Fibroblast of skin of scalp (primary cell): ENCODE measurements at regions not wholly inside any gene's neighbourhood (a gene's known extent, or its start where the extent isn't known, plus 50 kb on each side); places are given as distances from the start of the nearest gene placed in this dataset.
A peak's percentile ranks its signal among the peaks of the same experiment; 100 is the strongest.
"Not testable (repeated sequence)": the region's sequence is repeated elsewhere in the genome, so short reads cannot be mapped to it uniquely, and the experiment has no call there.

Experiments
- DNase-seq: peaks from one replicate; pipeline ENCODE4 v3.0.0-alpha.2; 2013

DNA sequence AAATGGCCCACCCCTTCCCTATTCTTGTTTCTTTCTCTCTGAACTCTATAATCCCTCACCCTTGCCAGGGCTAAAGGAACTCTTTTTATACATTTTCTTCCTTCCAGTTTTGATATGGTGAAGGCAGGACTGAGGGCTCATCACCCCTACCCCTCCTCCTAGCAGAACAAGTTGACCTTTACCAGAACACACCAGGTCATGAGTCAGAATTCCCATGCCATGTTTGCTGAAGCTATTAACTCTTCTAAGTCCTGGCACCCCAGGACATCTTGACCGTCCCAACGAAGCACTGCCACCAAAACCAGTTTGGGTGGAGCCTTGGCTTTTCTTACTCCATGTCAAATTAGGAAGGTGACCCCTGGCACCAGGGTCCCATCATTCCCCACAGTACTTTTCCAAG is 57.5 kb upstream of the DYNLT3 start:
- DNase-seq, result no peak

DNA sequence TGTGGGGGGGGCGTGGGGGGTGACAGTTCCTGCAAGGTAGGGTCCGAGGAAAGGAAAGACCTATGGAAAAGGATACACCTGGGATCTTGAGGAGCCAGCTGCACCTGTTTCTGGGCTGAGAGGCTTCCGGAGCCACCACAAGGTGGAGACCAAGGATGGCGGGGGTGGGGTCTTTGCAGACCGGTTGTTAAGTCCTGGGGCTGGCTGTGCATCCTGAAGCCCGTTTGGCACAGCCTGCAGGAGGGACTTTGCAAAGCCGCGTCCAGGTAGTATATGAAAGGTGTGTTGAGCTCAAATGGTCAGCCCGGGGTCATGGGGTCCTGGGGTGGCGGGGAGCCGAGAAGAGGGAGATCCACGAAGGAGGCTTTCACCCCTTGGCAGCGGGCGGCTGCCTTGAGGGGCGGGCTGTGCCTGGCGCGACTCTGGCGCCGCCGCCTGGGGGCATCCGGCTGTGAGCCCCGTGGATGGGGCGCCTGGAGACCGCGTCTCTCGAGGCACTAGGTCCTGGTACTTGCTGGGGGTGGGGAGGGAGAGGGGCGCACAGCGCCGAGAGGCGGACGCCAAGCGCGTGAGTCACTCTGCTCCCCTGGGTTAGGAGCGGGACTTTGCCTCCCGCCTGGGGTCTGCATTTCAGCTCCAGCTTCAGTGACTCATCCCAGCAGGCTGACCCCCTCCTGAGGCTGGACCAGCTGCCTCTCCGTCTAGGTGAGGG is 58.2 kb upstream of the DYNLT3 start:
- DNase-seq, result peak; percentile 67

DNA sequence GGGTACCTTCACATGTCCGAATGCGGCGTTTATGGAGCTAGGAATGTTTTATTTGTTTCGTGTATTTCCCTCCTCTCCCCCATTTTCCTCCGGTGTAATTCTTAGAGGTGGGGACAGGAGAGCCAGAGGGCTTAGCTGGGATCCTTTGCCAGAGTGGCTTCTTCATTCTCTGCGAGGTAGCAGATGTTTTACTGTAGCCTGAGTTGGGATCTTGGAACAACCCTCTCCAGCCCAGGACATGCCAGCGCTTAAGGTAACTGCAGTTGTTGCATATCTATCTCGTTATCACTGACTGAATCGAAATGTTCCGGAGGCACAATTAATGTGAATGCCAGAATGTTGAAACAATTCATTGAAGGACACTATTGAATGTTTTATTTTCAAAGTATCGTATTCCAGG is 59.0 kb upstream of the DYNLT3 start:
- no peak for DNase-seq

DNA sequence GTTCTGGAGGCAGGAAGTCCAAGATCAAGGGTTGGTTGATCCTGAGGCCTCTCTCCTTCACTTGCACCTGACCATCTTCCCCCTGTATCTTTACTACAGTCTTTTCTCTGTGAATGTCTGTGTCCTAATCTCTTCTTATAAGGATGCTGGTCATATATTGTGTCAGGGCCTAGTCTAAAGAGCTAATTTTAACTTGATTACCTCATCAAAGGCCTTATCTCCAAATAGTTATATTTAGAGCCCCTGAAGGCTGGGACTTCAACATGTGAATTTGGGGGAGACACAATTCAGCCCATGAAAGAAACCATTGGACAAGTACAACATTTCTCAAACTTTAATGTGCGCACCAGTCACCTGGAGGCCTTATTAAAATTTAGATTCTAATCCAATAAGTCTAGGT is 62.8 kb upstream of the DYNLT3 start:
- DNase-seq, result no peak

DNA sequence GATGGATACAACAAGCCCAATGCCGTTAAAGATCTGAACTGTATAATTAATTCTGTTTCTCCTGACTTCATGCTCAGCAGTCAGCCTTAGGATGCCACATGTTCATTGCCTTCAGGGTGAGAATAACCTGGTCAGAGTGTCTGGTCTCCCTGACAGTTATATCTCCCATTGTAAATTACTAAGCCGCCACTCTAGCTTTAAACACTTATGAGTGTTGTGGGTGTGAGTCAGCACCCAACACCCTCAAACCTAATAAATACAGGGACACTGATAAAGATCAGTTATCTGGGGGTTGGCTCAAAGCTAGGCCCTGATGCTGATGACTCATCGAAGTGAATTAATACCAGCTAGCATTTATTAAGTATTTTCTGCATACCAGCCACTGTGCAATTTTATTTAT is 64.9 kb upstream of the DYNLT3 start:
- DNase-seq, result peak; percentile 29

DNA sequence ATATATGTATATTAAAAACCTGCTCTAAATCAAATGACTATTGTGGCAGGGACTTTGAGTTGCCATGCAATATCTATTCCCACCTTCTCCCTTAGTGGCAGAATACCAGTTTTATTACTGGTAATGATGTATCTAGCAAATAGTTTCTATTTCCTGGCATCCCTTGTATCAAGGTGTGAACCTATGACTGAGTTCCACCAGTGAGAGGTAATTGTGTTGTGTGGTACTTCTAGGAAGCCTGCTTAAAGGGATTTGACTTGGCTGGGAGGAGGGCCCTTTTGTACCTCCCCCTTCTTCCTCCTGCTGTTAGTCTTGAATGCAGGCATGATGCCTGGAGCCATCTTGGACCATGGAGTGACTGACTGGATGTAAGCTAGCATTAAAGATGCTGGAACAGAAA is 65.4 kb upstream of the DYNLT3 start:
- DNase-seq, result no peak

DNA sequence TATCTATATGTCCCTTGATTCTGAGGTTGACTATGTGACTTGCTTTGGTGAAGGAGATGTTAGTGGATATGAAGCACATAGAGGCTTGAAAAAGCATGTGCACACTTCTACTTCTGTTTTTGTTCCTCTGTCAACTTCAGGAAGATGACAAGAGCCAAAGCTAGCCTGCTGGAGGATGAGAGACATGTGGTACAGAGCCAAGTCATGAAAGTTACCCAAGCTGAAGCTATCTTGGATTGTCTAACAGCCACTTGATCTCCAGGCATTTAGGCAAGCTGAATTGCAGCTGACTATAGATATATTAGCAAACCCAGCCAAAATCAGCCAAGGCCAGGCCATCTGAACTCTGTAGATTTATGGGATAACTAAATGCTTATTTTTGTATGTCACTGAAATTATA is 70.8 kb upstream of the DYNLT3 start:
- no peak for DNase-seq

DNA sequence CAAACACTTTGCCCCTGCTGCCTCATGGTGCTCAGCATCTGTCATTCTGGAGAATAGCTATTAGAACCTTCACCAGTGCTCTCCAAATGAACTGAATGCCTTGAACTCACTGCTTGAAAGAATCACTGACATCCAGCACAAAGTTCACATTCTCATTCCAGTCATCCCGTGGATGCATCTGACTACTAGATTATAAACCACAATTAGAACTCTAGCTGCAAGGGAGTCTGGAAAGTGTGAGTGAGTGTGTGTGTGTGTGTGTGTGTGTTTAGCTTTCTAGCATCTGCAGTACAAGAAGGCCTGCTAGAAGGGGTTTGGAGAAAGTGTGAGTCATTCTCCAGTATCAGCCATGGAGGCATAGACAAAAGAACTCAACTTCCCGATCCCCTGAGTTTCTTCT is 71.3 kb upstream of the DYNLT3 start:
- DNase-seq, result no peak

DNA sequence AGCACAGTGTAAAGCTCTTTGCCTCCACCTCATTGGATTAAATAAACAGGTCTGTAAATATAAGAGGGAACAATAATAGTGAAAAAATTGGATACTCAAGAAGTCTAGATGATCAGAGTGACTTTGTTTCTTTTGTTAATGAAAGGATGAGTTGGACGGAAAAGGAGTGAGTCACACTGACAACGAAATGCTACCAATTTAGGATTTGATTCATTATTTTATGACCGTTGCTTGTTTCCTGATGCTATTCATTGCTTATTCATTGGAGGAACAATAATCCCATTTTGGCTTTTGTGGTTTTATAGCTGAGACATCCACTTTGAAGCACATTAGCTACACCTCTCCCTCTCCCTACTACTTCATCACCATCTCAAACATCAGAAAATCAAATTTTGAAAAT is 74.4 kb upstream of the DYNLT3 start:
- peak; percentile 24 for DNase-seq

DNA sequence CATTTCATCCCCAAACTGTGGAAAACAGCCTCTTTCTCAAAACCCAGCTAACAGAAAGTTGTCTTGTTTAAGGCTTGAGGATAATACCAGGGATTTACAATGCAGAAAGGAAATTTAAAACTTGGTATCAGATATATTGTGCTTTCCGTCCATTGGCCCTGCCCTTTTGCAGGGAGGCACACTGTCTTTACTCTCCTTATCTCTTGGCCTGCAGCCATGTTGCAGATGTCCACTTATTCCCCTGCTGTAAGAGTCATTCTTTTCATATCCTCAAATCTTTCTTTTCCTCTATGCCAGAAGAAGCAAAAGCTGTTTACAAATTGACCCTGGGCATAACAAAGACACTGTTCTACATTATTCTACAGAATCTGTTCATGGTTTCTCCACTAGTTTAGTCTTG is 75.6 kb upstream of the DYNLT3 start:
- no peak for DNase-seq

DNA sequence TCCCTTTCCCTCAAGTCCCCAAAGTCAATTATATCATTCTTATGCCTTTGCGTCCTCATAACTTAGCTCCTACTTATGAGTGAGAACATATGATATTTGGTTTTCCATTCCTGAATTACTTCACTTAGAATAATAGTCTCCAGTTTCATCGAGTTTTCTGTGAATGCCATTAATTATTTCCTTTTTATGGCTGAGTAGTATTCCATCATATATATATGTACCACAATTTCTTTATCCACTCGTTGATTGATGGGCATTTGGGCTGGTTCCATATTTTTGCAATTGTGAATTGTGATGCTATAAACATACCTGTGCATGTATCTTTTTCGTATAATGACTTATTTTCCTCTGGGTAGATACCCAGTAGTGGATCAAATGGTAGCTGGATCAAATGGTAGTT is 78.4 kb upstream of the DYNLT3 start:
- not testable (repeated sequence) for DNase-seq

DNA sequence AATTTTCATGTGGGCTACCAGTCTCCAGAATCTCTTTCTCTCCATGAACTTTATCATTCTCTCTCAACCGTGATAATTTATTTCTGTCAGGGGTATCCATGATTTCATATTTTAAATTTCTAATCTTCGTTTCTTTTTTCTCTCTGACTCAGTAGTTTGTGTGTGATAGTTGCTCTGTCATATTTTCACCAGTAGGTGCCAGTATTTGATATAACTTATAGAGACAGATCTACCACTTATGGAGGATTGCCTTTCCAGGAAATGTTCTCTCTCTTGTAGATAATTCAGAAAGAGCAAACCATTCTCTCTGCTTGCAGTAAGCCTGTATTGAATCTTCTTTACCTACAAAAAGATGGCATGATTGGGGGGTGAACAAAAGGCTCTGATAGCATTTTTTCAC is 79.3 kb upstream of the DYNLT3 start:
- DNase-seq, result peak; percentile 48

DNA sequence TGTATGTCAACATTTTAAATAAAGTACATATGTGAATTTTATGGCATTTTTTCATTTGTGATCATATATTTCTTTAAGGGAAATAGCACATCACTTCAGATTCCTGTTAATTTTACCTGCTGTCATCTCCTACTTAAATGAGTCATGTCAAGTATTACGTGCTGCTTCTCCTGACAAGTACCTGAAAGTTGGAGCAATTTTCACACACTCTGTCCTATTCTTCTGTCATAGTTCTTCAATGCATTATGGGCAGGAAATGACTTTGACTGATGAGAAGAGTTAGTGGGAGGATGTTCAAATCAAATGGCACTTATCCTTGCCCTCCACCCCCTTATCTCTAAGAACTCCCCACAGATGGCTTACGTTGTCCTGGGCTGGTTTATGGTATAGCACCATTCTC is 64.2 kb upstream of the SYTL5 start:
- DNase-seq, result no peak

DNA sequence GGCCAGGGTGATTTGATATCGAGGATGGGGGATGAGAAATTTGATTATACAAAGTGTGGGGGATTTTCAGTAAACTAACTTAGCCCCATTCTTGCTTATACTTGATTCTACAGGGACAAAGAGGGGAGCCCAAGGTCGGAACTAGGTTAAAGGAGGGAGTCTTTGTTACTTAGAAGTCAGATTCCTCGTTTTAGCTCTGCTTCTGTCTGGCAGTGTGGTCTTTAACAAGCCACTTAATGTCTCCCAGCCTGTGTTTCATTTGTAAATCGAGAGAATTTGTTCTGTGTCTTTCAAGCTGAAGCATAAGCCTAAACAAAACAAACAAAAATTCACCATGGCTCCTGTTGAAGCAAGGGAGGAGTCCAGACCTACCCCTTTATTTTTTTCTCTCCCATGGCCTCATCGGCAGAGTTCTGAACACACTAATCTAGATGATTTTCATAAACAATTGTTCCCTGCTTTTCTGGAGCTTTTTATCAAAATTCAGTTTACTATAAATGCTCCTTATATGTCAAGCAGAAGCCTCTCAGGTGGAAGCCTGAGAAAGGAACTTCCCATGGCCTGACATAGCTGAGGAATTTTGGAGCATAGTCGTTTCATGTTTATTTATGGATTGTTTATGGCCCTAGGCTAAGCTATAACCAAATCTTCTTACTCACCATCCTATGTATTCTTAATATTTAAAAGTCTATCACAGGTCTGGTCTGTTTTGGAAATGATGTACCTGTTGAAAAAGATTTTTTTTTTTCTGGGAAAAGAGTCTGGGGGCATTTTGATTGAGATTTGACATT is 62.6 kb upstream of the SYTL5 start:
- no peak for DNase-seq

DNA sequence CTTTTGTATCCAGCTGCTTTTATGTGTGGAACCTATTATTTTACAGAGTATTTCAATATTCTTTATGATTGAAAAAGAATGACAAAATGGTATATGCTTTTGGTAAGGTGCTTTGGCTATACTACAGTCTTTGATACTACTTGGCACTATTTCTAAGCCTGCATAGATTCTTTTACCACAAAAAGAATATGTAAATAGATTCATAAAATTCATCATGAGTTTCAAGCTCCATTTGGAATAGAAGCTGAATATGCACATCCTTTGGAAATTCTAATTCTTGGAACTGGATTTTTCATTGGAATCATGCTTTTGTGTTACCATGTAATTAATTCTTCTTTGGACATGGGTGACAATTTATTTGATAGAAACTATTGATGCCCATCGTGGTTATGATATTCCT is 60.2 kb upstream of the SYTL5 start:
- no peak for DNase-seq

DNA sequence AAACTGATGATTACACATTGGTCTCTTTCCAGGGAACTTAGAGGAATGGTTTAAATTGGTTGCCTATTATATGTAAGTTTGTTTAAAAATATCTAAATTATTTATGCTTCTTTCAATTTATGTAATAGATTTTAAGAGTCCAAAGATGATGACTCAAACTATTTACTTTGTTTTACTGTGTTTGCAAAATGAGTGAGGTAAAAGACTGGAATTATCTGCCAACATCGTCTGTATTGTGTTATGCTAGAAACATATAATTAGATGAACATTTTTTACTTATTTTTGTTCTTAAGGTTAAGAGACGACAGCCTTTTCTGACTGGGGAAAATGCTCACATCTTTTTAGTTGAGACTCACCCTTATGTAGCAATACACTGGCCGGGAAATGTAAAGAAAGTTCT is 51.1 kb upstream of the SYTL5 start:
- no peak for DNase-seq

DNA sequence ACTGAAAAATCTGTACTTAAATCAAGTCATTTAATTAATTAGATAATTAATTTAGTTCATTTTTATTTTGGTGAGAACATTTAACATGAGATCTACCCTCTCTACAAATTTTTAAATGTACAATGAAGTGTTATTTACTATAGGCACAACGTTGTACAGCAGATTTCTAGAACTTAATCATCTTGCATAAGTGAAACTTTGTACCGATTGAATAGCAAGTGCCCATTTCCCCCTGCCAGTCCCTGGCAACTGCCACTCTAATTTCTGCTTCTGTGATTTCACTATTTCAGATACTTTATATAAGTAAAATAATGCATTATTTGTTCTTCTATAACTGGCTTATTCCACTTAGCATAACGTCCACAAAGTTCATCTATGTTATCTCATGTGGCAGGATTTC is 50.1 kb upstream of the SYTL5 start:
- no peak for DNase-seq
